ENCODE measurements at regions not wholly inside any gene's neighbourhood (a gene's known extent, or its start where the extent isn't known, plus 50 kb on each side); places are given as distances from the start of the nearest gene placed in this dataset.
"Not testable (repeated sequence)": the region's sequence is repeated elsewhere in the genome, so short reads cannot be mapped to it uniquely, and the experiment has no call there.

DNA sequence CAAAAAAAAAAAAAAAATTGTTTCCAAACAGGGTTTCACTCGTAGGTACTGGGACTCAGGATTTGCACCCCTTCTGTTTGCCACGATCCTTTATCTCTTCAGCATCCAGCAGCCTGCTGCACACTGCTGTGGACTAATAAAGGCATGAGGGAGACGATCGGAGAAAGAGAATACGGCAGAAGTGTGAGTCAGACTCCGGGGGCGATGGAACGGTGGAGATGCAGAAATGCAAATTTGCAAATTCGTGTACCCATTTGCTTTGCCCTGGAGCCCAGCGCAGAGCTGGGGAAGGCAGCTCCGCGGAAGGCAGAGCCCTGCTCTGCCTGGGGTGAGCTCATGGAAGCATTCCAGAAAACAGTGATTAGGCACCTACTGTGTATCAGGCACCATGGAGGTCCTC, 270.3 kb downstream of the ASMT start:
- no peak overlapping the region for H3K4me3 ChIP-seq (replicated peaks; ENCODE audit: insufficient read depth, low read length)
- TF ChIP-seq REST (IDR thresholded peaks at IDR 0.05; ENCODE audit: insufficient replicate concordance, low read depth) (no peak), SPI1 (IDR thresholded peaks at IDR 0.05; ENCODE audit: borderline replicate concordance, low read depth) (no peak), GABPA (IDR thresholded peaks at IDR 0.05; ENCODE audit: low read depth) (no peak), POLR2AphosphoS5 (IDR thresholded peaks at IDR 0.05; ENCODE audit: low read depth) (no peak)
- TF ChIP-seq, protein P1, sequence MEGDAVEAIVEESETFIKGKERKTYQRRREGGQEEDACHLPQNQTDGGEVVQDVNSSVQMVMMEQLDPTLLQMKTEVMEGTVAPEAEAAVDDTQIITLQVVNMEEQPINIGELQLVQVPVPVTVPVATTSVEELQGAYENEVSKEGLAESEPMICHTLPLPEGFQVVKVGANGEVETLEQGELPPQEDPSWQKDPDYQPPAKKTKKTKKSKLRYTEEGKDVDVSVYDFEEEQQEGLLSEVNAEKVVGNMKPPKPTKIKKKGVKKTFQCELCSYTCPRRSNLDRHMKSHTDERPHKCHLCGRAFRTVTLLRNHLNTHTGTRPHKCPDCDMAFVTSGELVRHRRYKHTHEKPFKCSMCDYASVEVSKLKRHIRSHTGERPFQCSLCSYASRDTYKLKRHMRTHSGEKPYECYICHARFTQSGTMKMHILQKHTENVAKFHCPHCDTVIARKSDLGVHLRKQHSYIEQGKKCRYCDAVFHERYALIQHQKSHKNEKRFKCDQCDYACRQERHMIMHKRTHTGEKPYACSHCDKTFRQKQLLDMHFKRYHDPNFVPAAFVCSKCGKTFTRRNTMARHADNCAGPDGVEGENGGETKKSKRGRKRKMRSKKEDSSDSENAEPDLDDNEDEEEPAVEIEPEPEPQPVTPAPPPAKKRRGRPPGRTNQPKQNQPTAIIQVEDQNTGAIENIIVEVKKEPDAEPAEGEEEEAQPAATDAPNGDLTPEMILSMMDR (IDR thresholded peaks at IDR 0.05; ENCODE audit: insufficient read depth, low read length): no peak
- no peak overlapping the region for H3K27ac ChIP-seq (replicated peaks)
- DNase-seq (ENCODE audit: low read depth in 1 of 2, low spot score in 1 of 2): no peak
- H3K27me3 ChIP-seq (ENCODE audit: insufficient read depth, poor library complexity, severe bottlenecking): no peaks in the 10 kb centered on the region

GRCh38 chrX:1888305-1888704, 273.4 kb downstream of the ASMT start:
- H3K27me3 ChIP-seq (ENCODE audit: insufficient read depth, poor library complexity, severe bottlenecking); H3K27ac ChIP-seq (replicated peaks); DNase-seq (ENCODE audit: low read depth in 1 of 2, low spot score in 1 of 2); H3K4me3 ChIP-seq (replicated peaks; ENCODE audit: insufficient read depth, low read length): not testable (repeated sequence)

DNA sequence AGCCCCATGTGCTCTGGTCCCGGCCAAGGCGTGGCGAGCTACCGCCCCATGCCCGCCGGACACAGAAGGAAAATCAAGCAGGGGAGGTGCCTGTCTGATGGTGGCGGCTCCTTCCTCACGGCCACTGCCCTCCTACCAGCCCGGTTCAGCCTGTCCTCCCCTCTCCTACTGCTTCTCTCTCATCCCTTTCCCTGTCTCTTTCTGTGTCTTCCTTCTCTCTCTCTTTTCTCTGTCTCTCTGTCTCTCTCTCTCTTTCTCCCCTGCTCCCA, 279.1 kb downstream of the ASMT start:
- H3K27ac ChIP-seq (replicated peaks): no peak overlapping the region
- H3K27me3 ChIP-seq (ENCODE audit: insufficient read depth, poor library complexity, severe bottlenecking): no peaks in the 10 kb centered on the region
- TF ChIP-seq POLR2AphosphoS5 (IDR thresholded peaks at IDR 0.05; ENCODE audit: low read depth) (no peak), SPI1 (IDR thresholded peaks at IDR 0.05; ENCODE audit: borderline replicate concordance, low read depth) (no peak), REST (IDR thresholded peaks at IDR 0.05; ENCODE audit: insufficient replicate concordance, low read depth) (no peak), GABPA (IDR thresholded peaks at IDR 0.05; ENCODE audit: low read depth) (no peak)
- TF ChIP-seq, protein P1 (IDR thresholded peaks at IDR 0.05; ENCODE audit: insufficient read depth, low read length): no peak
- H3K4me3 ChIP-seq (replicated peaks; ENCODE audit: insufficient read depth, low read length): no peak overlapping the region
- DNase-seq (ENCODE audit: low read depth in 1 of 2, low spot score in 1 of 2): no peak

DNA sequence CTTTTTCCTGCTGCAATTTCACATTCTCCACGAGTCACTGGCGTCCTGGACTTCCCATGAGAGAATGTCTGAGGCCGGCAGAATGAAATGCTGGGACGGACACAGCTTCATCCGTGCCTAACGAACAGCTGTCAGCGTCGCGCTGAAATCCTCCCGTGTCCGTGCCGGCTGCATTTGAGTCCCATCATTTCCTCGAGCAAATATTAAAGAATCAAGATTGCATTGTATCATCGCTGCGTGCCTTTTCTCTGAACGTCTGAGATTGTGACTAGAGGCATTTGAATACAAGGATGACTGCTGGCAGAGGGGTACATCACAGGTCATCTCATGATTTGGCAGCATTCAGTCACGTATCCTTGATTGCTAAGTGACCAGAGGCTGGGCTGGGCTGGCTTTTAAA, 279.9 kb downstream of the ASMT start:
- TF ChIP-seq, protein P1 (IDR thresholded peaks at IDR 0.05; ENCODE audit: insufficient read depth, low read length): no peak
- TF ChIP-seq SPI1 (IDR thresholded peaks at IDR 0.05; ENCODE audit: borderline replicate concordance, low read depth) (no peak), GABPA (IDR thresholded peaks at IDR 0.05; ENCODE audit: low read depth) (no peak), POLR2AphosphoS5 (IDR thresholded peaks at IDR 0.05; ENCODE audit: low read depth) (no peak), REST (IDR thresholded peaks at IDR 0.05; ENCODE audit: insufficient replicate concordance, low read depth) (no peak)
- H3K4me3 ChIP-seq (replicated peaks; ENCODE audit: insufficient read depth, low read length): no peak overlapping the region
- no peak overlapping the region for H3K27ac ChIP-seq (replicated peaks)
- no peaks in the 10 kb centered on the region for H3K27me3 ChIP-seq (ENCODE audit: insufficient read depth, poor library complexity, severe bottlenecking)
- no peak for DNase-seq (ENCODE audit: low read depth in 1 of 2, low spot score in 1 of 2)
